ENCODE measurements at regions not wholly inside any gene's neighbourhood (a gene's known extent, or its start where the extent isn't known, plus 50 kb on each side); places are given as distances from the start of the nearest gene placed in this dataset.
A peak's percentile ranks its signal among the peaks of the same experiment; 100 is the strongest.

DNA sequence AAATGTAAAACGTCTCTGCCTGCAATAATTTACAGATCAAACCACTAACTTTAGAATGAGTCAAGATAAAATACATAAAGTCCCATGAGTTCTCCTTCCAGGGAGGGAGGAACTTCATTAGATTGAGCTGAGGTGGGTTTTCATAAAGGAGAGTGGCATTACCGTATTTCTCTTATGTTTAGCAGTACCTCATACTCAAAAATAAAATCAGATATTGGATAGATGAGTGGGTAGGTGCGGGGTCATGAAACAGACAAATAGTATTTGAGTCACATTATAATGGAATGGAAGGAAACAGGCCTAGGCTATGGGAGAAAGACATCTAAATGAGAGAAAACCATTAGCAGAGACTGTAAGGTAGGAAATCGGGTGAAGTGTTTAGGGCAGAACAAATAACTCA, 166.1 kb upstream of the SMLR1 start:
- no peaks in the 10 kb centered on the region for H3K4me1 ChIP-seq
- DNase-seq (ENCODE audit: extremely low spot score in 2 of 2) = no peak
- intact Hi-C loops (cut with DNase I) = no loop called here
- H3K36me3 ChIP-seq = no peaks in the 10 kb centered on the region
- H3K9me3 ChIP-seq = no peaks in the 10 kb centered on the region
- H3K27me3 ChIP-seq = no peaks in the 10 kb centered on the region
- TF ChIP-seq POLR2AphosphoS5 (IDR thresholded peaks at IDR 0.05; ENCODE audit: insufficient read depth in 1 of 2, low read depth in 1 of 2) (no peak), POLR2A (IDR thresholded peaks at IDR 0.05) (no peak)
- TF ChIP-seq, protein P1, sequence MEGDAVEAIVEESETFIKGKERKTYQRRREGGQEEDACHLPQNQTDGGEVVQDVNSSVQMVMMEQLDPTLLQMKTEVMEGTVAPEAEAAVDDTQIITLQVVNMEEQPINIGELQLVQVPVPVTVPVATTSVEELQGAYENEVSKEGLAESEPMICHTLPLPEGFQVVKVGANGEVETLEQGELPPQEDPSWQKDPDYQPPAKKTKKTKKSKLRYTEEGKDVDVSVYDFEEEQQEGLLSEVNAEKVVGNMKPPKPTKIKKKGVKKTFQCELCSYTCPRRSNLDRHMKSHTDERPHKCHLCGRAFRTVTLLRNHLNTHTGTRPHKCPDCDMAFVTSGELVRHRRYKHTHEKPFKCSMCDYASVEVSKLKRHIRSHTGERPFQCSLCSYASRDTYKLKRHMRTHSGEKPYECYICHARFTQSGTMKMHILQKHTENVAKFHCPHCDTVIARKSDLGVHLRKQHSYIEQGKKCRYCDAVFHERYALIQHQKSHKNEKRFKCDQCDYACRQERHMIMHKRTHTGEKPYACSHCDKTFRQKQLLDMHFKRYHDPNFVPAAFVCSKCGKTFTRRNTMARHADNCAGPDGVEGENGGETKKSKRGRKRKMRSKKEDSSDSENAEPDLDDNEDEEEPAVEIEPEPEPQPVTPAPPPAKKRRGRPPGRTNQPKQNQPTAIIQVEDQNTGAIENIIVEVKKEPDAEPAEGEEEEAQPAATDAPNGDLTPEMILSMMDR (IDR thresholded peaks at IDR 0.05) = no peak
- no peak overlapping the region for H3K27ac ChIP-seq
- H3K4me3 ChIP-seq = no peak overlapping the region

DNA sequence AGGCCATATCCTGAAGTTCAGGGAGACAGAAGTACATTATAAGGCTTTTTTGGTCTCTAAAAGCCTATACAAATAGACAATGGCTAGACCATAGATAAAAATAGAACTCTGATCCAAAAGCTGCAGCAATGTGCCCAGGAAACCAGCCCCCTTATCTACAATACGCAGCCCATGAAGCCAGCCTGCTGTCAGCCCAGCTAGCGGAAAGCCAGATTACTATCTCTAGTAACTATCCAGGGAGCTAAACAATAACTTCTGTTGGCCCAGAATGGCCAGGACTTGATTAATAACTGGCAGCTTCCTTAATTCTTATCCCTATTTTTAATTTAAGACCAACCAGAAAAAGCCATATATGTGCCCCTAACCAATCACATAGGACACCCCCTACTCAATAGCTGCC, 160.4 kb upstream of the SMLR1 start:
- no peaks in the 10 kb centered on the region for H3K36me3 ChIP-seq
- H3K4me3 ChIP-seq = no peak overlapping the region
- no peak for DNase-seq (ENCODE audit: extremely low spot score in 2 of 2)
- H3K27ac ChIP-seq = no peak overlapping the region
- H3K27me3 ChIP-seq = no peaks in the 10 kb centered on the region
- intact Hi-C loops (cut with DNase I) = no loop called here
- TF ChIP-seq, protein P1 (IDR thresholded peaks at IDR 0.05) = no peak
- no peak for TF ChIP-seq POLR2A (IDR thresholded peaks at IDR 0.05)
- TF ChIP-seq POLR2AphosphoS5 (IDR thresholded peaks at IDR 0.05; ENCODE audit: insufficient read depth in 1 of 2, low read depth in 1 of 2) = no peak
- H3K4me1 ChIP-seq = peaks cover 10% of the 10 kb centered on the region
- no peaks in the 10 kb centered on the region for H3K9me3 ChIP-seq

GRCh38 chr6:130670142-130670541, 157.1 kb upstream of the SMLR1 start:
- peak overlapping the region; percentile 63 for H3K27ac ChIP-seq
- DNase-seq (ENCODE audit: extremely low spot score in 2 of 2) = no peak
- no peak for TF ChIP-seq POLR2AphosphoS5 (IDR thresholded peaks at IDR 0.05; ENCODE audit: insufficient read depth in 1 of 2, low read depth in 1 of 2)
- TF ChIP-seq, protein P1 (IDR thresholded peaks at IDR 0.05) = no peak
- no peak for TF ChIP-seq POLR2A (IDR thresholded peaks at IDR 0.05)
- H3K27me3 ChIP-seq = no peaks in the 10 kb centered on the region
- H3K4me1 ChIP-seq = peaks cover 10% of the 10 kb centered on the region
- intact Hi-C loops (cut with DNase I) = loop anchor here (10.0 kb wide), 1 partner anchor 65 kb away; no protein-coding TSS in a partner anchor
- H3K36me3 ChIP-seq = no peaks in the 10 kb centered on the region
- H3K4me3 ChIP-seq = no peak overlapping the region
- no peaks in the 10 kb centered on the region for H3K9me3 ChIP-seq

DNA sequence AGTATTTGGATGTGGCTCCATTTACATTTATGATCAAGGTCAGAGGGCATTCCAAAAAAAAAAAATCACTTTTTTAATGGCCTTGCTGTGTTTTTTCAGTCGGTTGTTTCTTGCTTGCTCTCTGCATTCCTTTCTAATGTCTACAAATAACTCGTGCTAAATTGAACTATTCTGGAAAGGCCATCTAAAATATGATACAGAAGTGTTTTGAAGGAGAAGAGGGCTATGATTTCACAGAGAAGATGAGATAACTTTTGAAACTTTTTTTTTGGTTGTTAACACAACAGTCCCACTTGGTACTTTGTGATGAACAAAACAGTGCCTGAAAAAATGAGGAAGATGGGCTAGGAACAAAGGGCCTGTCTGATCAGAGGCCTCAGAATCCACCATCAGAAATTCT, 156.1 kb upstream of the SMLR1 start:
- intact Hi-C loops (cut with DNase I) = loop anchor here (10.0 kb wide), 1 partner anchor 66 kb away; no protein-coding TSS in a partner anchor
- Histone ChIP-seq H3K27ac (peak overlapping the region; percentile 63), H3K36me3 (no peaks in the 10 kb centered on the region), H3K9me3 (no peaks in the 10 kb centered on the region), H3K27me3 (no peaks in the 10 kb centered on the region), H3K4me3 (no peak overlapping the region), H3K4me1 (peaks cover 16% of the 10 kb centered on the region)
- TF ChIP-seq POLR2A (IDR thresholded peaks at IDR 0.05) = no peak
- TF ChIP-seq, protein P1 (IDR thresholded peaks at IDR 0.05) = no peak
- TF ChIP-seq POLR2AphosphoS5 (IDR thresholded peaks at IDR 0.05; ENCODE audit: insufficient read depth in 1 of 2, low read depth in 1 of 2) = no peak
- no peak for DNase-seq (ENCODE audit: extremely low spot score in 2 of 2)

- peak overlapping the region; percentile 63 for H3K27ac ChIP-seq
- H3K4me1 ChIP-seq = peaks cover 20% of the 10 kb centered on the region
- H3K36me3 ChIP-seq = no peaks in the 10 kb centered on the region
- no peaks in the 10 kb centered on the region for H3K9me3 ChIP-seq
- no peaks in the 10 kb centered on the region for H3K27me3 ChIP-seq
- H3K4me3 ChIP-seq = no peak overlapping the region
- DNase-seq (ENCODE audit: extremely low spot score in 2 of 2) = no peak
- intact Hi-C loops (cut with DNase I) = loop anchor here (10.0 kb wide), 1 partner anchor 67 kb away; no protein-coding TSS in a partner anchor
- TF ChIP-seq POLR2A (IDR thresholded peaks at IDR 0.05) (no peak), POLR2AphosphoS5 (IDR thresholded peaks at IDR 0.05; ENCODE audit: insufficient read depth in 1 of 2, low read depth in 1 of 2) (peak; percentile 46 to 47)
Observed at GRCh38 chr6:130671577-130671976, 155.6 kb upstream of the SMLR1 start.
